HFFc6 (cell line): ENCODE measurements at regions not wholly inside any gene's neighbourhood (a gene's known extent, or its start where the extent isn't known, plus 50 kb on each side); places are given as distances from the start of the nearest gene placed in this dataset.

Experiments
- DNase-seq: peaks from one replicate; pipeline ENCODE4 v3.0.0-alpha.2; 2018
- H3K27ac Mint-ChIP-seq: 2 replicates; pipeline ENCODE4 v1.8.0; 2020; ENCODE audit warnings: mild to moderate bottlenecking, mixed read lengths
- H3K27me3 Mint-ChIP-seq: 2 replicates; pipeline ENCODE4 v1.8.0; 2021; ENCODE audit warnings: mild to moderate bottlenecking, moderate library complexity, mixed read lengths; ENCODE audit not compliant: insufficient read depth
- H3K36me3 Mint-ChIP-seq: 2 replicates; pipeline ENCODE4 v1.8.0; 2021; ENCODE audit warnings: low read depth, mixed read lengths
- H3K4me1 Mint-ChIP-seq: 2 replicates; pipeline ENCODE4 v1.8.0; 2020; ENCODE audit warnings: low read depth, mixed read lengths
- H3K4me3 Mint-ChIP-seq: 2 replicates; pipeline ENCODE4 v1.8.0; 2020; ENCODE audit warnings: mild to moderate bottlenecking, moderate library complexity, mixed read lengths
- H3K9me3 Mint-ChIP-seq: 2 replicates; pipeline ENCODE4 v1.8.0; 2020; ENCODE audit warnings: mild to moderate bottlenecking, mixed read lengths
- CTCF ChIP-seq: fragments of 200-600 bp; sonication (generic); IDR thresholded peaks from 2 replicates; pipeline ENCODE4 v1.5.0; 2021; ENCODE audit warnings: antibody characterized with exemption, mild to moderate bottlenecking

- Mint-ChIP-seq H3K4me3 (no peak overlapping the region), H3K27me3 (no peaks in the 10 kb centered on the region), H3K27ac (no peak overlapping the region), H3K4me1 (no peaks in the 10 kb centered on the region), H3K9me3 (peaks cover 33% of the 10 kb centered on the region), H3K36me3 (no peaks in the 10 kb centered on the region)
- TF ChIP-seq CTCF = no peak
- DNase-seq = no peak
These were observed 100.4 kb downstream of the HMX1 start for GRCh38 chr4:8771258-8771590.

GRCh38 chr4:8770518-8771257 lies 101.0 kb downstream of the HMX1 start:
- Mint-ChIP-seq H3K27ac (no peak overlapping the region), H3K36me3 (no peaks in the 10 kb centered on the region), H3K27me3 (no peaks in the 10 kb centered on the region), H3K4me3 (no peak overlapping the region), H3K9me3 (peaks cover 32% of the 10 kb centered on the region), H3K4me1 (no peaks in the 10 kb centered on the region)
- DNase-seq = no peak
- TF ChIP-seq CTCF = no peak

- no peak for DNase-seq
- no peaks in the 10 kb centered on the region; the same call in 1 of the 2 replicates for H3K27me3 Mint-ChIP-seq
- H3K36me3 Mint-ChIP-seq = no peaks in the 10 kb centered on the region
- no peak for TF ChIP-seq CTCF
- H3K4me3 Mint-ChIP-seq = no peak overlapping the region
- H3K9me3 Mint-ChIP-seq = peaks cover 28% of the 10 kb centered on the region
- no peaks in the 10 kb centered on the region for H3K4me1 Mint-ChIP-seq
- H3K27ac Mint-ChIP-seq = no peak overlapping the region
These were observed 101.8 kb downstream of the HMX1 start for GRCh38 chr4:8769645-8770517.

GRCh38 chr4:8768357-8768999 lies 103.2 kb downstream of the HMX1 start:
- H3K36me3 Mint-ChIP-seq = no peaks in the 10 kb centered on the region
- H3K27ac Mint-ChIP-seq = no peak overlapping the region
- peaks cover 23% of the 10 kb centered on the region for H3K9me3 Mint-ChIP-seq
- no peaks in the 10 kb centered on the region for H3K4me1 Mint-ChIP-seq
- DNase-seq = no peak
- TF ChIP-seq CTCF = no peak
- no peak overlapping the region for H3K4me3 Mint-ChIP-seq
- no peaks in the 10 kb centered on the region; the same call in 1 of the 2 replicates for H3K27me3 Mint-ChIP-seq

- no peaks in the 10 kb centered on the region for H3K36me3 Mint-ChIP-seq
- no peak for TF ChIP-seq CTCF
- H3K27me3 Mint-ChIP-seq = peaks cover 1% of the 10 kb centered on the region; the same call in 1 of the 2 replicates
- peaks cover 26% of the 10 kb centered on the region for H3K9me3 Mint-ChIP-seq
- no peak overlapping the region for H3K27ac Mint-ChIP-seq
- DNase-seq = no peak
- H3K4me1 Mint-ChIP-seq = no peaks in the 10 kb centered on the region
- no peak overlapping the region for H3K4me3 Mint-ChIP-seq
These were observed 105.0 kb downstream of the HMX1 start for GRCh38 chr4:8766610-8767009.
